IMR-90 (cell line): ENCODE measurements at regions not wholly inside any gene's neighbourhood (a gene's known extent, or its start where the extent isn't known, plus 50 kb on each side); places are given as distances from the start of the nearest gene placed in this dataset.

Experiments
- CEBPB ChIP-seq: IDR thresholded peaks from 2 replicates; pipeline ENCODE4 v1.6.1; 2012; ENCODE audit warnings: low read depth, low read length, improper control_type of control experiment
- CHD1 ChIP-seq: IDR thresholded peaks from 2 replicates; pipeline ENCODE4 v1.6.1; 2012; ENCODE audit warnings: low read depth, low read length, improper control_type of control experiment
- CTCF ChIP-seq: conservative IDR thresholded peaks from 2 replicates; pipeline ENCODE4 v1.5.1; 2012; ENCODE audit warnings: mild to moderate bottlenecking, low read depth, low read length, improper control_type of control experiment
- ELK1 ChIP-seq: fragments of 150-350 bp; IDR thresholded peaks from 2 replicates; pipeline ENCODE4 v1.6.1; 2016; ENCODE audit warnings: low read depth, mild to moderate bottlenecking, low read length, moderate library complexity, borderline replicate concordance
- MAFK ChIP-seq: IDR thresholded peaks from 2 replicates; pipeline ENCODE4 v1.6.1; 2012; ENCODE audit warnings: low read depth, low read length, improper control_type of control experiment
- MXI1 ChIP-seq: IDR thresholded peaks from 2 replicates; pipeline ENCODE4 v1.6.1; 2012; ENCODE audit warnings: low read depth, mild to moderate bottlenecking, low read length, moderate library complexity, borderline replicate concordance
- POLR2A ChIP-seq: IDR thresholded peaks from 2 replicates; pipeline ENCODE4 v1.6.1; 2012; ENCODE audit warnings: mild to moderate bottlenecking, low read depth, low read length
- RFX5 ChIP-seq: IDR thresholded peaks from 2 replicates; pipeline ENCODE4 v1.8.0; 2012; ENCODE audit warnings: low read depth, mild to moderate bottlenecking, low read length, moderate library complexity

- TF ChIP-seq CTCF (peak; percentile 53), MAFK (no peak), CEBPB (no peak), POLR2A (no peak), RFX5 (no peak), ELK1 (no peak), CHD1 (no peak), MXI1 (no peak)
Measured at GRCh38 chr7:41002741-41003610, 699.9 kb downstream of the INHBA start.
